B cell (primary cell): ENCODE measurements at regions not wholly inside any gene's neighbourhood (a gene's known extent, or its start where the extent isn't known, plus 50 kb on each side); places are given as distances from the start of the nearest gene placed in this dataset.

ENCODE experiments used
- CTCF ChIP-seq: fragments of 200-600 bp; IDR thresholded peaks from one replicate; pipeline ENCODE4 v1.8.0; 2022; ENCODE audit warnings: antibody characterized with exemption, mild to moderate bottlenecking
- EZH2 ChIP-seq: IDR thresholded peaks from 2 replicates; pipeline ENCODE4 v1.6.1; 2012; ENCODE audit warnings: borderline replicate concordance, low read depth, mild to moderate bottlenecking, moderate library complexity, low read length; ENCODE audit not compliant: insufficient read depth, poor library complexity, severe bottlenecking

- TF ChIP-seq CTCF = no peak
- TF ChIP-seq EZH2 = no peak
Observed at GRCh38 chr12:124379379-124379937, 84.6 kb downstream of the RFLNA start.
